SU-DHL-6 (cell line): ENCODE measurements at regions not wholly inside any gene's neighbourhood (a gene's known extent, or its start where the extent isn't known, plus 50 kb on each side); places are given as distances from the start of the nearest gene placed in this dataset.

ENCODE experiments used
- H2AFZ ChIP-seq: fragments of 200-600 bp; sonication (generic); 2 replicates; pipeline ENCODE4 v1.6.1; 2014; ENCODE audit warnings: low read depth, mild to moderate bottlenecking, moderate library complexity, mixed read lengths, antibody characterized with exemption, low read length; ENCODE audit not compliant: severe bottlenecking
- H3F3A ChIP-seq: fragments of 200-600 bp; shearing (Covaris generic); 2 replicates; pipeline ENCODE4 v1.6.0; 2016; ENCODE audit warnings: antibody characterized with exemption, mild to moderate bottlenecking; ENCODE audit not compliant: insufficient read depth
- H3K27ac ChIP-seq: fragments of 200-600 bp; sonication (generic); 2 replicates; pipeline ENCODE4 v1.5.1; 2016; ENCODE audit warnings: low read depth, mild to moderate bottlenecking, low read length, moderate library complexity, mixed read lengths
- H3K27me3 ChIP-seq: fragments of 200-600 bp; sonication (generic), shearing (Covaris generic); 2 replicates; pipeline ENCODE4 v1.6.0; 2014; ENCODE audit warnings: mild to moderate bottlenecking, low read length
- H3K36me3 ChIP-seq: fragments of 200-600 bp; sonication (generic); 2 replicates; pipeline ENCODE4 v1.6.1; 2014; ENCODE audit warnings: mild to moderate bottlenecking, low read length, mixed read lengths
- H3K4me2 ChIP-seq: fragments of 300-600, 200-600 bp; shearing (Covaris generic), sonication (generic); 2 replicates; pipeline ENCODE4 v1.6.0; 2014; ENCODE audit warnings: low read length, low read depth, mild to moderate bottlenecking; ENCODE audit not compliant: poor library complexity, severe bottlenecking
- H3K4me3 ChIP-seq: fragments of 200-600 bp; sonication (generic); 2 replicates; pipeline ENCODE4 v1.5.1; 2014; ENCODE audit warnings: antibody characterized with exemption, low read length, mild to moderate bottlenecking, mixed read lengths; ENCODE audit not compliant: insufficient read depth, poor library complexity, severe bottlenecking
- H3K79me2 ChIP-seq: fragments of 200-600 bp; sonication (generic); 2 replicates; pipeline ENCODE4 v1.6.1; 2014; ENCODE audit warnings: mild to moderate bottlenecking, low read length, moderate library complexity; ENCODE audit not compliant: insufficient read depth
- H3K9ac ChIP-seq: fragments of 200-600 bp; sonication (generic); 2 replicates; pipeline ENCODE4 v1.7.0; 2014; ENCODE audit warnings: mild to moderate bottlenecking, low read length
- H3K9me2 ChIP-seq: fragments of 200-600 bp; sonication (generic); replicated peaks from 2 replicates; pipeline ENCODE4 v1.6.1; 2014; ENCODE audit warnings: low read length; ENCODE audit not compliant: insufficient read depth
- H3K9me3 ChIP-seq: fragments of 200-600 bp; sonication (generic); 2 replicates; pipeline ENCODE4 v1.6.1; 2014; ENCODE audit warnings: low read length, mixed read lengths; ENCODE audit not compliant: insufficient read depth
- H4K20me1 ChIP-seq: fragments of 200-600 bp; sonication (generic); 2 replicates; pipeline ENCODE4 v1.6.1; 2014; ENCODE audit warnings: low read depth, mild to moderate bottlenecking, antibody characterized with exemption, low read length, moderate library complexity, mixed read lengths
- CTCF ChIP-seq: fragments of 200-600 bp; sonication (generic); IDR thresholded peaks from one replicate; pipeline ENCODE4 v1.5.1; 2017; ENCODE audit warnings: antibody characterized with exemption, mild to moderate bottlenecking, low read length, moderate library complexity; ENCODE audit not compliant: insufficient read depth, poor library complexity, severe bottlenecking
- EZH2phosphoT487 ChIP-seq: fragments of 200-600 bp; sonication (generic), shearing (Covaris generic); conservative IDR thresholded peaks from 2 replicates; pipeline ENCODE4 v1.6.1; 2018; ENCODE audit warnings: mild to moderate bottlenecking, antibody characterized with exemption, low read length, moderate library complexity, mixed read lengths

GRCh38 chr13:74043237-74043636, 91.0 kb downstream of the KLF12 start:
- Histone ChIP-seq H3K27me3 (no peaks in the 10 kb centered on the region), H3K9me3 (no peaks in the 10 kb centered on the region), H3K4me2 (no peak overlapping the region), H3K36me3 (no peaks in the 10 kb centered on the region), H3K9me2 (no peaks in the 10 kb centered on the region), H3F3A (no peaks in the 10 kb centered on the region), H2AFZ (no peak overlapping the region), H3K9ac (no peak overlapping the region), H4K20me1 (no peaks in the 10 kb centered on the region), H3K79me2 (no peaks in the 10 kb centered on the region), H3K27ac (no peak overlapping the region), H3K4me3 (no peak overlapping the region)
- no peak for TF ChIP-seq CTCF
- TF ChIP-seq EZH2phosphoT487, result no peak

- no peak for TF ChIP-seq EZH2phosphoT487
- peak; percentile 72 for TF ChIP-seq CTCF
- no peaks in the 10 kb centered on the region for H3F3A ChIP-seq
- H4K20me1 ChIP-seq, result no peaks in the 10 kb centered on the region
- H3K36me3 ChIP-seq, result no peaks in the 10 kb centered on the region
- no peaks in the 10 kb centered on the region for H3K79me2 ChIP-seq
- no peaks in the 10 kb centered on the region for H3K9me2 ChIP-seq
- no peaks in the 10 kb centered on the region for H3K27me3 ChIP-seq
- no peak overlapping the region for H2AFZ ChIP-seq
- no peaks in the 10 kb centered on the region for H3K9me3 ChIP-seq
- no peak overlapping the region for H3K27ac ChIP-seq
- no peak overlapping the region for H3K9ac ChIP-seq
- no peak overlapping the region for H3K4me3 ChIP-seq
- H3K4me2 ChIP-seq, result no peak overlapping the region
Observed at GRCh38 chr13:74040200-74040599, 94.0 kb downstream of the KLF12 start.

GRCh38 chr13:74039667-74040066, 94.5 kb downstream of the KLF12 start:
- no peaks in the 10 kb centered on the region for H3K79me2 ChIP-seq

More at GRCh38 chr13:74039667-74040066, 94.5 kb downstream of the KLF12 start:
- no peak overlapping the region for H3K27ac ChIP-seq
- H3K9me2 ChIP-seq, result no peaks in the 10 kb centered on the region
- no peaks in the 10 kb centered on the region for H3K36me3 ChIP-seq
- TF ChIP-seq EZH2phosphoT487 (no peak), CTCF (no peak)
- H3K4me2 ChIP-seq, result no peak overlapping the region
- H3F3A ChIP-seq, result no peaks in the 10 kb centered on the region
- no peaks in the 10 kb centered on the region for H4K20me1 ChIP-seq
- H3K4me3 ChIP-seq, result no peak overlapping the region
- no peaks in the 10 kb centered on the region for H3K9me3 ChIP-seq
- H2AFZ ChIP-seq, result no peak overlapping the region
- H3K9ac ChIP-seq, result no peak overlapping the region
- no peaks in the 10 kb centered on the region for H3K27me3 ChIP-seq
